MM.1S (cell line): ENCODE measurements at regions not wholly inside any gene's neighbourhood (a gene's known extent, or its start where the extent isn't known, plus 50 kb on each side); places are given as distances from the start of the nearest gene placed in this dataset.

Experiments
- CTCF ChIP-seq: fragments of 300-600 bp; sonication (generic); IDR thresholded peaks from 2 replicates; pipeline ENCODE4 v1.5.1; 2016; ENCODE audit warnings: antibody characterized with exemption, low read length, mixed read lengths
- EZH2 ChIP-seq: fragments of 300-600 bp; sonication (generic); optimal IDR thresholded peaks from 2 replicates; pipeline ENCODE3; 2017; ENCODE audit warnings: low read depth, mild to moderate bottlenecking, antibody characterized with exemption, low read length, mixed read lengths

- TF ChIP-seq CTCF = no peak
- no peak for TF ChIP-seq EZH2
These were observed 332.8 kb upstream of the MTNR1B start for GRCh38 chr11:92636543-92637188.
